K562 (cell line): ENCODE measurements at regions not wholly inside any gene's neighbourhood (a gene's known extent, or its start where the extent isn't known, plus 50 kb on each side); places are given as distances from the start of the nearest gene placed in this dataset.
"Not testable (repeated sequence)": the region's sequence is repeated elsewhere in the genome, so short reads cannot be mapped to it uniquely, and the experiment has no call there.

Source experiments
- ATAC-seq: fragments of 200-7000 bp; cut with Tn5 transposase; 3 replicates; pipeline ENCODE4 v1.9.1; 2020; ENCODE audit warnings: moderate library complexity
- BruUV-seq: library from RNA; stranded (reverse); fragments of 400-500 nt; replicated peaks from 2 replicates; lab custom pipeline; 2021; lab: Mats Ljungman, UMichigan
- CTCF ChIA-PET: fragments of 300-600 bp; formaldehyde crosslinking; extraction: SDS; loops from one replicate; lab custom pipeline; 2021; ENCODE audit warnings: low intra/inter-chr PET ratio; lab: Yijun Ruan, JAX
- POLR2A ChIA-PET: fragments of 300-600, 350-650 bp; sonication (Branson Sonifier 250); formaldehyde crosslinking; extraction: SDS; loops from one replicate; lab custom pipeline; 2021; ENCODE audit warnings: antibody characterized with exemption, inconsistent platforms; lab: Yijun Ruan, JAX
- DNase-seq, 4 experiments: peaks; one replicate each; pipeline versions ENCODE4 v3.0.0 to v3.0.0-alpha.2; 2011 to 2018; ENCODE audit warnings: low spot score in 3 of 4, mixed read lengths in 3 of 4; ENCODE audit errors: extremely low read depth in 1 of 4
- FAIRE-seq: peaks from 2 replicates; lab custom pipeline; 2011; peaks lifted over from hg19 to GRCh38; lab: Jason Lieb, UNC
- H2AFZ ChIP-seq: 2 replicates; pipeline ENCODE4 v1.6.0; 2011; ENCODE audit warnings: low read depth, low read length, control low read depth, inconsistent platforms
- H3K27ac ChIP-seq: fragments of 200-600 bp; 3 replicates; pipeline ENCODE4 v1.8.0; 2011; ENCODE audit warnings: low read depth, mild to moderate bottlenecking, control low read depth, inconsistent platforms, low read length, moderate library complexity, mixed read lengths; ENCODE audit errors: extremely low read depth
- H3K27me3 ChIP-seq, 2 experiments: fragments of 300-600 bp in 1 of 2; 2 replicates in 1 of 2; 3 replicates in 1 of 2; pipeline versions ENCODE4 v1.6.0 to v1.8.0; 2011; ENCODE audit warnings: inconsistent platforms in 2 of 2, low read length in 2 of 2, mild to moderate bottlenecking in 1 of 2, mixed read lengths in 1 of 2, moderate library complexity in 1 of 2; ENCODE audit not compliant: control insufficient read depth in 2 of 2, insufficient read depth in 2 of 2
- H3K36me3 ChIP-seq: fragments of 300-600 bp; 3 replicates; pipeline ENCODE4 v1.8.0; 2011; ENCODE audit warnings: mild to moderate bottlenecking, low read length, inconsistent platforms; ENCODE audit not compliant: control insufficient read depth, insufficient read depth
- H3K4me1 ChIP-seq, 2 experiments: fragments of 200-600 bp in 1 of 2; replicated peaks in 1 of 2; 2 replicates in 1 of 2; 3 replicates in 1 of 2; pipeline versions ENCODE4 v1.5.1 to v1.8.0; 2011; ENCODE audit warnings: inconsistent platforms in 2 of 2, low read length in 2 of 2, mild to moderate bottlenecking in 1 of 2, mixed read lengths in 1 of 2, moderate library complexity in 1 of 2; ENCODE audit not compliant: control insufficient read depth in 2 of 2, insufficient read depth in 2 of 2
- H3K4me2 ChIP-seq: 2 replicates; pipeline ENCODE4 v1.6.1; 2011; ENCODE audit warnings: low read length, control low read depth, inconsistent platforms, mixed read lengths; ENCODE audit not compliant: insufficient read depth
- H3K4me3 ChIP-seq: fragments of 200-600 bp; sonication (generic), shearing (Covaris generic); 2 replicates; pipeline ENCODE4 v1.5.1; 2016; ENCODE audit warnings: control low read depth, inconsistent platforms
- H3K79me2 ChIP-seq: fragments of 200-600 bp; 3 replicates; pipeline ENCODE4 v1.8.0; 2011; ENCODE audit warnings: low read length, inconsistent platforms; ENCODE audit not compliant: control insufficient read depth, insufficient read depth
- H3K9ac ChIP-seq, 2 experiments: 2 replicates each; pipeline versions ENCODE4 v1.6.0 to v1.6.1; 2011; ENCODE audit warnings: low read depth in 2 of 2, low read length in 2 of 2, control low read depth in 1 of 2, inconsistent platforms in 1 of 2, mild to moderate bottlenecking in 1 of 2, mixed read lengths in 1 of 2; ENCODE audit not compliant: insufficient read depth in 1 of 2
- H3K9me1 ChIP-seq: one replicate; pipeline ENCODE4 v1.6.0; 2011; ENCODE audit warnings: inconsistent platforms, mild to moderate bottlenecking, low read length, moderate library complexity; ENCODE audit not compliant: control insufficient read depth, insufficient read depth
- H3K9me3 ChIP-seq: replicated peaks from 2 replicates; pipeline ENCODE4 v1.5.1; 2011; ENCODE audit warnings: low read depth, low read length, inconsistent platforms; ENCODE audit not compliant: control insufficient read depth, insufficient read depth
- H4K20me1 ChIP-seq: replicated peaks from 2 replicates; pipeline ENCODE4 v1.6.1; 2011; ENCODE audit warnings: low read length, inconsistent platforms, mixed read lengths; ENCODE audit not compliant: control insufficient read depth, insufficient read depth
- BRD9 ChIP-seq: fragments of 450-650 bp; IDR thresholded peaks from 2 replicates; pipeline ENCODE4 v1.6.1; 2018; ENCODE audit warnings: low read depth; ENCODE audit not compliant: partially characterized antibody
- CAMTA2 ChIP-seq: fragments of 250-450 bp; sonication (Bioruptor Pico); conservative IDR thresholded peaks from 2 replicates; pipeline ENCODE4 v1.5.1; 2022
- ETV6 ChIP-seq, 3 experiments: fragments of 150-350 bp in 1 of 3; sonication (generic) in 1 of 3; formaldehyde crosslinking in 1 of 3; IDR thresholded peaks; 2 replicates each; pipeline versions ENCODE4 v1.6.1 to v1.8.0; 2014 to 2022; ENCODE audit warnings: borderline replicate concordance in 2 of 3, low read depth in 2 of 3, antibody characterized with exemption in 1 of 3, low read length in 1 of 3, mild to moderate bottlenecking in 1 of 3, missing genetic modification reagents in 1 of 3
- MCM2 ChIP-seq: fragments of 450-650 bp; IDR thresholded peaks from 2 replicates; pipeline ENCODE4 v1.6.1; 2017; ENCODE audit warnings: low read depth, mild to moderate bottlenecking
- NELFE ChIP-seq: IDR thresholded peaks from 2 replicates; pipeline ENCODE4 v1.6.1; 2011; ENCODE audit warnings: mild to moderate bottlenecking; ENCODE audit not compliant: insufficient read depth, insufficient read length
- NRF1 ChIP-seq, 2 experiments: fragments of 450-650 bp; IDR thresholded peaks in 1 of 2; conservative IDR thresholded peaks in 1 of 2; 2 replicates each; pipeline ENCODE4 v1.6.1; 2014; ENCODE audit warnings: mild to moderate bottlenecking in 2 of 2
- RAD51 ChIP-seq: fragments of 450-650 bp; IDR thresholded peaks from 2 replicates; pipeline ENCODE4 v1.7.1; 2016; ENCODE audit warnings: low read depth, mild to moderate bottlenecking, borderline replicate concordance
- RFX5 ChIP-seq: IDR thresholded peaks from 2 replicates; pipeline ENCODE4 v1.6.1; 2011; ENCODE audit warnings: low read depth, mild to moderate bottlenecking, improper control_type of control experiment, low read length
- SNIP1 ChIP-seq: fragments of 450-650 bp; IDR thresholded peaks from 2 replicates; pipeline ENCODE4 v1.7.1; 2017; ENCODE audit warnings: low read depth, mild to moderate bottlenecking
- TFAP4 ChIP-seq: sonication (generic); formaldehyde crosslinking; IDR thresholded peaks from 2 replicates; pipeline ENCODE4 v1.8.0; 2022; ENCODE audit warnings: missing genetic modification reagents, mild to moderate bottlenecking, moderate library complexity, borderline replicate concordance
- ZNF134 ChIP-seq: fragments of 250-450 bp; sonication (Bioruptor Pico); conservative IDR thresholded peaks from 2 replicates; pipeline ENCODE4 v1.4.0; 2020
- ZNF408 ChIP-seq: fragments of 250-450 bp; sonication (Bioruptor Pico); IDR thresholded peaks from 2 replicates; pipeline ENCODE4 v1.4.0; 2020; ENCODE audit warnings: low read depth, mild to moderate bottlenecking, moderate library complexity
- ZNF695 ChIP-seq: fragments of 450-650 bp; formaldehyde crosslinking; IDR thresholded peaks from 2 replicates; pipeline ENCODE4 v1.4.0; 2020; ENCODE audit warnings: mild to moderate bottlenecking, moderate library complexity
- WGBS: fragments of 100-300 bp; shearing (Covaris generic); methylation state at CpG from one replicate; pipeline ENCODE4 v1.1.6; 2016; ENCODE audit warnings: low coverage, mixed read lengths; ENCODE audit not compliant: insufficient coverage; ENCODE audit errors: missing lambda C conversion rate; 5-methylcytosine and 5-hydroxymethylcytosine counted together
- in situ Hi-C: fragments of 300-500 bp; cut with MboI; formaldehyde crosslinking; loops from 4 replicates; pipeline ENCODE4 v1.15.0; 2018; ENCODE audit warnings: inconsistent platforms, mixed read lengths
- intact Hi-C: fragments of 100-400 bp; cut with micrococcal nuclease; formaldehyde crosslinking; loops from 2 replicates; pipeline ENCODE4 v1.14.2; 2022

- in situ Hi-C loops, CTCF ChIA-PET, BruUV-seq, ATAC-seq, H3K27ac ChIP-seq, DNase-seq, FAIRE-seq, H3K9ac ChIP-seq, H3K9me1 ChIP-seq, intact Hi-C loops, H3K4me3 ChIP-seq, H3K36me3 ChIP-seq, H3K79me2 ChIP-seq, POLR2A ChIA-PET, H3K4me1 ChIP-seq, H2AFZ ChIP-seq, H3K9me3 ChIP-seq, H3K27me3 ChIP-seq, H3K4me2 ChIP-seq, H4K20me1 ChIP-seq: not testable (repeated sequence)
- 3% methylated on average over 5 of the region's 11 CpGs for whole genome bisulfite sequencing
Observed at GRCh38 chr13:57909833-57910232, 278.3 kb downstream of the PCDH17 start.

- FAIRE-seq (no peak), ATAC-seq (no peak), DNase-seq (no peak)
- ChIA-PET CTCF (no interaction called here), POLR2A (no interaction called here)
- H2AFZ ChIP-seq: no peak overlapping the region
- H3K9ac ChIP-seq: no peak overlapping the region
- no peaks in the 10 kb centered on the region for H3K9me1 ChIP-seq
- H3K27ac ChIP-seq: no peak overlapping the region
- WGBS: 11% methylated on average over 3 of the region's 3 CpGs
- H3K79me2 ChIP-seq: no peaks in the 10 kb centered on the region
- no peaks in the 10 kb centered on the region for H3K4me1 ChIP-seq
- H3K9me3 ChIP-seq: no peaks in the 10 kb centered on the region
- intact Hi-C loops (no loop called here), in situ Hi-C loops (no loop called here)
- H3K4me3 ChIP-seq: no peak overlapping the region
- H3K27me3 ChIP-seq: no peaks in the 10 kb centered on the region
- no peaks in the 10 kb centered on the region for H4K20me1 ChIP-seq
- H3K4me2 ChIP-seq: no peak overlapping the region
- no peaks in the 10 kb centered on the region for H3K36me3 ChIP-seq
- BruUV-seq: no TSS peak
- TF ChIP-seq BRD9 (no peak), MCM2 (no peak), RFX5 (no peak), ETV6 (IDR thresholded peaks at IDR 0.05; ENCODE audit: borderline replicate concordance in 1 of 2, low read depth in 2 of 2, low read length in 1 of 2) (no peak), ETV6 (CRISPR knock-in tag; IDR thresholded peaks at IDR 0.05; ENCODE audit: borderline replicate concordance) (no peak), ZNF134 (CRISPR knock-in tag) (no peak), ZNF408 (CRISPR knock-in tag) (no peak), TFAP4 (CRISPR knock-in tag) (no peak), CAMTA2 (CRISPR knock-in tag) (no peak), NRF1 (conservative IDR thresholded peaks at IDR 0.05 in 1 of 2, IDR thresholded peaks at IDR 0.05 in 1 of 2) (no peak), SNIP1 (no peak), RAD51 (no peak), ZNF695 (CRISPR knock-in tag) (no peak), NELFE (no peak)
Observed at GRCh38 chr13:57918086-57918485, 286.5 kb downstream of the PCDH17 start.
